EH (cell line): ENCODE measurements at regions not wholly inside any gene's neighbourhood (a gene's known extent, or its start where the extent isn't known, plus 50 kb on each side); places are given as distances from the start of the nearest gene placed in this dataset.
"Not testable (repeated sequence)": the region's sequence is repeated elsewhere in the genome, so short reads cannot be mapped to it uniquely, and the experiment has no call there.

Experiments
- DNase-seq: peaks from one replicate; pipeline ENCODE4 v3.0.0-alpha.2; 2015; ENCODE audit warnings: low read depth

- peak; percentile 77 for DNase-seq
Observed at GRCh38 chr12:46548605-46549071, 176.1 kb upstream of the SLC38A2 start.

- DNase-seq: peak; percentile 77
Observed at GRCh38 chr12:46547421-46548354, 175.1 kb upstream of the SLC38A2 start.

- peak; percentile 50 for DNase-seq
Observed at GRCh38 chr12:46546634-46547273, 174.2 kb upstream of the SLC38A2 start.

- DNase-seq: not testable (repeated sequence)
Observed at GRCh38 chr12:46543378-46543795, 170.8 kb upstream of the SLC38A2 start.

GRCh38 chr12:46538976-46539375 lies 166.4 kb upstream of the SLC38A2 start:
- DNase-seq: peak; percentile 24

GRCh38 chr12:46537387-46537955 lies 164.9 kb upstream of the SLC38A2 start:
- no peak for DNase-seq

GRCh38 chr12:46536316-46536715 lies 163.7 kb upstream of the SLC38A2 start:
- DNase-seq: not testable (repeated sequence)

- DNase-seq: no peak
Observed at GRCh38 chr12:46535907-46536306, 163.3 kb upstream of the SLC38A2 start.

GRCh38 chr12:46535376-46535775 lies 162.8 kb upstream of the SLC38A2 start:
- DNase-seq: no peak

GRCh38 chr12:46534327-46534840 lies 161.8 kb upstream of the SLC38A2 start:
- no peak for DNase-seq

- DNase-seq: peak; percentile 19
Observed at GRCh38 chr12:46533723-46534122, 161.2 kb upstream of the SLC38A2 start.

GRCh38 chr12:46531804-46532203 lies 159.2 kb upstream of the SLC38A2 start:
- no peak for DNase-seq

- no peak for DNase-seq
Observed at GRCh38 chr12:46531059-46531785, 158.6 kb upstream of the SLC38A2 start.

GRCh38 chr12:46530373-46531056 lies 157.9 kb upstream of the SLC38A2 start:
- no peak for DNase-seq

GRCh38 chr12:46526233-46526632 lies 153.7 kb upstream of the SLC38A2 start:
- DNase-seq: no peak

- DNase-seq: peak; percentile 89
Observed at GRCh38 chr12:46524778-46525177, 152.2 kb upstream of the SLC38A2 start.

GRCh38 chr12:46523863-46524770 lies 151.5 kb upstream of the SLC38A2 start:
- peak; percentile 95 for DNase-seq

GRCh38 chr12:46523446-46523845 lies 150.9 kb upstream of the SLC38A2 start:
- no peak for DNase-seq

- DNase-seq: peak; percentile 53
Observed at GRCh38 chr12:46522071-46522470, 149.5 kb upstream of the SLC38A2 start.

GRCh38 chr12:46521145-46521544 lies 148.6 kb upstream of the SLC38A2 start:
- DNase-seq: no peak
